CD4-positive, CD25-positive, alpha-beta regulatory T cell (primary cell): ENCODE measurements at regions not wholly inside any gene's neighbourhood (a gene's known extent, or its start where the extent isn't known, plus 50 kb on each side); places are given as distances from the start of the nearest gene placed in this dataset.

Experiments
- ATAC-seq, 2 donors: fragments of 150-1000 bp; cut with Tn5 transposase; one replicate each; pipeline ENCODE4 v1.10.0; 2021; ENCODE audit warnings: low read depth in 2 of 2, moderate number of reproducible peaks in 2 of 2, moderate library complexity in 1 of 2
- DNase-seq, 3 donors: peaks; one replicate each; pipeline versions ENCODE4 v3.0.0 to v3.0.0-alpha.2; 2012 to 2022; ENCODE audit warnings: mixed read lengths in 1 of 3
- H3K27ac ChIP-seq: one replicate; pipeline ENCODE4 v1.7.0; 2013; ENCODE audit warnings: mild to moderate bottlenecking, low read length; ENCODE audit not compliant: insufficient read depth, poor library complexity, severe bottlenecking
- H3K27me3 ChIP-seq: one replicate; pipeline ENCODE4 v1.7.0; 2013; ENCODE audit warnings: low read length; ENCODE audit not compliant: control insufficient read depth, insufficient read depth
- H3K36me3 ChIP-seq: one replicate; pipeline ENCODE4 v1.7.0; 2013; ENCODE audit warnings: mild to moderate bottlenecking, low read length, moderate library complexity; ENCODE audit not compliant: control insufficient read depth, insufficient read depth
- H3K4me1 ChIP-seq: 2 replicates; pipeline ENCODE4 v1.7.0; 2013; ENCODE audit warnings: mild to moderate bottlenecking, low read length; ENCODE audit not compliant: insufficient read depth, control insufficient read depth, poor library complexity, severe bottlenecking
- H3K4me3 ChIP-seq: one replicate; pipeline ENCODE4 v1.7.0; 2013; ENCODE audit warnings: low read depth, mild to moderate bottlenecking, low read length, moderate library complexity
- H3K9me3 ChIP-seq, 2 experiments: 1 replicate in 1 of 2; 2 replicates in 1 of 2; pipeline ENCODE4 v1.7.0; 2013; ENCODE audit warnings: low read length in 2 of 2, mild to moderate bottlenecking in 1 of 2, moderate library complexity in 1 of 2; ENCODE audit not compliant: control insufficient read depth in 2 of 2
- H3K27ac Mint-ChIP-seq, 3 donors: one replicate each; pipeline ENCODE4 v1.8.0; 2020 to 2022; ENCODE audit warnings: mild to moderate bottlenecking in 3 of 3, mixed read lengths in 3 of 3, moderate library complexity in 2 of 3
- H3K27me3 Mint-ChIP-seq: one replicate; pipeline ENCODE4 v1.8.0; 2022; ENCODE audit warnings: mild to moderate bottlenecking, mixed read lengths
- H3K36me3 Mint-ChIP-seq: one replicate; pipeline ENCODE4 v1.8.0; 2020; ENCODE audit warnings: mixed read lengths
- H3K4me1 Mint-ChIP-seq, 4 donors: one replicate each; pipeline ENCODE4 v1.8.0; 2020 to 2022; ENCODE audit warnings: mixed read lengths in 4 of 4, mild to moderate bottlenecking in 1 of 4
- H3K4me3 Mint-ChIP-seq, 4 donors: one replicate each; pipeline ENCODE4 v1.8.0; 2020 to 2022; ENCODE audit warnings: mild to moderate bottlenecking in 4 of 4, mixed read lengths in 4 of 4, moderate library complexity in 3 of 4
- H3K9me3 Mint-ChIP-seq, 7 donors: one replicate each; pipeline ENCODE4 v1.8.0; 2020 to 2022; ENCODE audit warnings: mixed read lengths in 7 of 7, mild to moderate bottlenecking in 3 of 7, moderate library complexity in 2 of 7

DNA sequence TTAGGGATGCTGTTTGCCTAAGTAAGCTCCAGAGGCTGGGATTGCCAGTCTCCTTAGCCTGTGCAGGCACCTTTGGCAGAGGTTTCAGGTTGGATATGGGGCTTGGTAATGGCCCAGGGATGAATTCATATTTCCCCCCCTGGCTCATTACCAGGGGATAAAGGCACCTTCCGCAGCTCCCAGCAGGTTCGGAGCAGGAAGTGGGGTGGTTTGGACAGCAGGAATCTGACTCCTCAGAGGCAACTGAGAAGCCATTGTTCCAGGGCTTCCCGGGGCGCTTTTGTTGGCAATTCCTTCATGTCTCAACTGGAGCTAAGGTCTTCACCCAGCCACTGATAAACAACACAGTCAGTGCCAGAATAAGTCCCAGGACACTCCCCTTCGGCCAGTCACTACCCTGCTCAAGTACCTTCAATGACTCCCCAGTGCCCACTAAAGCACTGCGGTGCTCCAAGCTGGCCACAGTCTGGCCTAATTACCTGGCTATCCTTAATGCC is 85.3 kb upstream of the SLC6A6 start:
- Histone ChIP-seq H3K36me3 (no peaks in the 10 kb centered on the region), H3K27ac (no peak overlapping the region), H3K4me1 (no peaks in the 10 kb centered on the region), H3K4me3 (no peak overlapping the region), H3K27me3 (no peaks in the 10 kb centered on the region), H3K9me3 (no peaks in the 10 kb centered on the region)
- Mint-ChIP-seq H3K27ac (no peak overlapping the region), H3K27me3 (peaks cover 11% of the 10 kb centered on the region), H3K4me3 (no peak overlapping the region), H3K9me3 (peaks cover 0 to 7% (median 0%) of the 10 kb centered on the region in 7 donors), H3K36me3 (no peaks in the 10 kb centered on the region), H3K4me1 (no peaks in the 10 kb centered on the region)
- ATAC-seq (no peak), DNase-seq (no peak)

DNA sequence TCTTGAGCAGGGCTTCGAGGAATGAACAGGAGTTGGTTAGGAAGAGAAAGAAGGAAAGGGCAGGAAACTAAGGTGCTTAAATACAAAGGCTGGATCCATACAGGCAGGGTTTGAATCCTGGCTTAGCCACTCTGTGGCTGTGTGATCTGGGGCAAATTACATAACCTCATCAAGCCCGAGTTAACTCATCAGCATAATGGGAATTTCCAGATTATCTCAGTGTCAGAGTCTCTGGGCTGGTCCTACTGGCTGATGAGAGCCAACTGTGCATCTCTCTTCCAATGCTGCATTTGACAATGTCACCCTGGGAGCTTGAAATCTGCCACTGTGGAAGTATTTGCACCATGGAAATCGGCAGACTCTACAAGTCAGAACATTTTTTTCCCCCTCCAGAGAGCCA is 83.8 kb upstream of the SLC6A6 start:
- Mint-ChIP-seq H3K4me3 (no peak overlapping the region), H3K27me3 (peaks cover 11% of the 10 kb centered on the region), H3K27ac (peak overlapping the region in 1 of 3 donors; percentile 59), H3K9me3 (peaks cover 0 to 7% (median 0%) of the 10 kb centered on the region in 7 donors), H3K36me3 (no peaks in the 10 kb centered on the region), H3K4me1 (no peaks in the 10 kb centered on the region)
- ATAC-seq (no peak), DNase-seq (no peak)
- no peaks in the 10 kb centered on the region for H3K9me3 ChIP-seq
- H3K4me3 ChIP-seq = no peak overlapping the region
- no peak overlapping the region for H3K27ac ChIP-seq
- no peaks in the 10 kb centered on the region for H3K36me3 ChIP-seq
- H3K27me3 ChIP-seq = no peaks in the 10 kb centered on the region
- H3K4me1 ChIP-seq = no peaks in the 10 kb centered on the region

DNA sequence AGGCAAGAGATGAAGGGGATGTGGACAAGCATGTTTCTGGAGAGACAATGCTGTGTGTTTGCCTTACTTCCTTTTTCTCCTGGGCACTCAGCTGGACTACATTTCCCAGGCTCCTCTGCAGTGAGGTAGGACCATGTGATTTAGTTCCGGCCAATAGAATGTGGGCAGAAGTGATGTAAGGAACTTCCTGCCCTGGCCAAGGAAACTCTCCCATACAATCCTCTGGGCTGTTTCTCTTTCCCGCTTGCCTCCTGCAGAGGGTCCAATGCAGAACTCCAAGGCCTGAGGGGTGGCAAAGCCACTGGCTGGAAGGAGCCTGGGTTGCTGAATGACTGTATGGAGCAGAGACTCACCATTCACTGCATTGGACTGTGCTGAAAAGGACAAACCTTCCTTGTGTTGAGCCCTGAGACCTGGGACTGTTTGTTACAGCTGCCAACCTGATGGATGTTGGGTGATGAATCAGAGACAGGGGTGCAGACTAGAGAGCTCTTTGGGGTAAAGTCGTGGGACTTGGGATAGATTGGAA is 82.7 kb upstream of the SLC6A6 start:
- Mint-ChIP-seq H3K27ac (no peak overlapping the region), H3K9me3 (peaks cover 0 to 7% (median 0%) of the 10 kb centered on the region in 7 donors), H3K27me3 (peaks cover 11% of the 10 kb centered on the region), H3K36me3 (no peaks in the 10 kb centered on the region), H3K4me1 (no peaks in the 10 kb centered on the region), H3K4me3 (no peak overlapping the region)
- no peak overlapping the region for H3K4me3 ChIP-seq
- H3K4me1 ChIP-seq = no peaks in the 10 kb centered on the region
- no peaks in the 10 kb centered on the region for H3K9me3 ChIP-seq
- no peak overlapping the region for H3K27ac ChIP-seq
- DNase-seq = peak in 1 of 3 donors; percentile 71
- no peaks in the 10 kb centered on the region for H3K27me3 ChIP-seq
- no peaks in the 10 kb centered on the region for H3K36me3 ChIP-seq
- no peak for ATAC-seq

DNA sequence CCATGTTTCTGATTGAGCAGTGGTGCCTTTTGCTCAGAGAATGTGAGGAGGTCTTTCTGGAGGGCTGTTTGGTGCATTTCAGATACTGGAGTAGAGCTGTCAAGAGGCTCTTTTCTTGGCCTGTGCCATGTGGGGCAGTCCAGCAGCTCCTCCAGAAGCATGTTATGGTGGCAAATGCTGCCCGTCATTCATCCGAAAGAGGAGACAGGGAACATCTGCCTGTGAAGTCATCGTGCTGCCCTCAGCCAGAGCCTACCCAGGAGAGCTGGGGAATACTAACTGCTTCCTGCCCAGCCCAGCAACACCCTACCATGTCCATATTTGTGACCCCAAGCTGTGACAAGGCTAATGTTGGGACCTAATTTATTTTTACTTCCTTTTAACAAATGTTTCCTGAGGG is 82.2 kb upstream of the SLC6A6 start:
- Mint-ChIP-seq H3K36me3 (no peaks in the 10 kb centered on the region), H3K27ac (no peak overlapping the region), H3K4me3 (no peak overlapping the region), H3K9me3 (peaks cover 0 to 7% (median 0%) of the 10 kb centered on the region in 7 donors), H3K4me1 (no peaks in the 10 kb centered on the region), H3K27me3 (peaks cover 9% of the 10 kb centered on the region)
- no peak overlapping the region for H3K4me3 ChIP-seq
- DNase-seq (no peak), ATAC-seq (no peak)
- H3K4me1 ChIP-seq = no peaks in the 10 kb centered on the region
- H3K27ac ChIP-seq = no peak overlapping the region
- H3K36me3 ChIP-seq = no peaks in the 10 kb centered on the region
- H3K27me3 ChIP-seq = no peaks in the 10 kb centered on the region
- H3K9me3 ChIP-seq = no peaks in the 10 kb centered on the region

DNA sequence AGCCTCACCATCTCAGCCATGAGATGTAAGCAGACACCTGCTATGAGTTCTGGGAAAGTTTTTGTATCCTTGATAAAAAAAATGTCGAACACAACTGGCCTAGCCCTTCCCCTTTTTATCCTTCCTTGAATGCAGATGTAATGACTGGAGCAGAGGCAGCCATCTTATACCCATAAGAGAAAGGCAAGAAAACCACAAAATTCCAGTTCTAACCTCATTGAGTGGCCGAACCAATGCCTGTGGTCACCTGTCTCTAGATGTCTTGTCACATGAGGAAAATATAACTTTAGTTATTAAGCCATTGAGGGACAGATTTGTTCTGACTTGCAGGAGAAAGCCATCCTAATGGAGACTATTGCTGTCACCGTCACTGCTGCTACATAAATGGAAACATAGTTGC is 80.4 kb upstream of the SLC6A6 start:
- H3K27ac Mint-ChIP-seq = no peak overlapping the region
- H3K4me1 Mint-ChIP-seq = no peaks in the 10 kb centered on the region
- Histone ChIP-seq H3K9me3 (no peaks in the 10 kb centered on the region), H3K36me3 (no peaks in the 10 kb centered on the region), H3K4me1 (no peaks in the 10 kb centered on the region), H3K27me3 (no peaks in the 10 kb centered on the region), H3K27ac (no peak overlapping the region), H3K4me3 (no peak overlapping the region)
- no peak for ATAC-seq
- H3K36me3 Mint-ChIP-seq = no peaks in the 10 kb centered on the region
- no peak for DNase-seq
- H3K9me3 Mint-ChIP-seq = peaks cover 0 to 7% (median 0%) of the 10 kb centered on the region in 7 donors
- H3K27me3 Mint-ChIP-seq = peaks cover 7% of the 10 kb centered on the region
- no peak overlapping the region for H3K4me3 Mint-ChIP-seq

DNA sequence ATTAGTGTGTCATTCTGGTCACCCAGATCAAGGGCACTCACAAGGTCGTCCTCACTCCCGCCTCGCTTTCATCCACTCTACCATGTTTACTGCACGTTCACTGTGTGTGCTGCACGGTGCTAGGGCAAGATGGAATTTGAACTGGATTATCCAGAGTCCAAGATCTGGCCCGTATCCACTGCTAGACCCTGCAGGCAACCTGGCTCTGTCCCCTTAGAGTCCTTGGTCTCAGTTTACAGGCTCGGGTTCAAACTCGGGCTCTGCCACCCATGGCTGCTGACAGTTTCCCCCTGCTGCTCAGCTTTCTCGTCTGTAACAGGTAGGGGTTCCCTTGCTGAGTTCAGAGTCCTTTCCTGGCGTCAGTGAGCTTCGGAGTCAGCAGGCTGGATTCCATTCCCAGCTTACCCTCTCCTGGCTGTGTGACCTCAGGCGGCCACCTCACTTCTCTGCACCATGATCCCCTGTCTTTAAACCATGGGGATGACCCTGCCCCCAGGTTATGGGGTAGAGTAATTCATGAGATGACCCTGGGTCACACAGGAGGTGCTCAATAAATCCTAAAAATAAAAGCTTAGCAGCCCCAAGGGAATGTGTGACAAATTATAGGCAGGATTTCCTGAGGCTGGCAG is 79.6 kb upstream of the SLC6A6 start:
- H3K36me3 Mint-ChIP-seq = no peaks in the 10 kb centered on the region
- DNase-seq (no peak), ATAC-seq (no peak)
- no peak overlapping the region for H3K27ac Mint-ChIP-seq
- no peaks in the 10 kb centered on the region for H3K4me1 Mint-ChIP-seq
- Histone ChIP-seq H3K4me1 (no peaks in the 10 kb centered on the region), H3K36me3 (no peaks in the 10 kb centered on the region), H3K27me3 (no peaks in the 10 kb centered on the region), H3K27ac (no peak overlapping the region), H3K9me3 (no peaks in the 10 kb centered on the region), H3K4me3 (no peak overlapping the region)
- H3K27me3 Mint-ChIP-seq = peaks cover 7% of the 10 kb centered on the region
- peaks cover 0 to 7% (median 0%) of the 10 kb centered on the region in 7 donors for H3K9me3 Mint-ChIP-seq
- no peak overlapping the region for H3K4me3 Mint-ChIP-seq

DNA sequence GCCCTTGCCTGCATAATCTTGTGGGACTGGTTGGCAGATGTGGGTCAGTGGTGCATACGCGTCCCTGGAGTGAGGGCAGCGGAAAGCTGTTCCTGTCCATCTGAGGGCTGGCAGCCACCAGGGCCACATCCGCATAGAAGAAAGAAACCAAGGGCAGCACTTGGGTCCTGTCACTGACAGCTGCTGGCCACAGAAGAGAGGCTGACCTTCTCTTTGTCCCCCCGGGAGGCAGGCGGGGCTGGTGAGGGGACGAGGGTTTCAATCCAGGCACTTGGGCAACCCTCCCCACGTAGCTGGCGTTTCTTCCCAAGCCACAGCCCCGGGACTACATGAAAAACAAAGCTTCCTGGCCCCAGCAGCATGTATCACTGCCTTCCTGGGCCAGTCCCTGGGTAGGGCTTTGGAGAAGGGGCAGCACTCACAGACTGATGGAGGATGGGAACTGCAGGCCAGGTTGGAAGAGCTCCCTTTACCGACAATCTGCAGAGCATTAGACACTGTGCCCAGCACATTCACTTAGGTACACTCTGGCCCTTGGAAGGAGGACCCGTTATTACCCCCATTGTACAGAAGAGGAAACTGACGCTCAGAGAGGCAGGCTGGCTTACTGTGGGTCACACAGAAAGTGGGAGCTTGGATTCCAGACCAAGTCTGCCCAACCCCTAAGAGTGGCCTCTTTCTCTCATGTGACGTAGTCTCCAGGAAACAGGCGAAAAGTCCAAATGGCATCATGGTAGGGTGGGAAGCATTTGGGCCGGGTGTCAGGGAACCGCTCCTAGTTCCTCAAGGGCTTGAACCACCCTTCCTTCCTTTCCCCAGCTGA is 78.8 kb upstream of the SLC6A6 start:
- Mint-ChIP-seq H3K9me3 (peaks cover 0 to 7% (median 0%) of the 10 kb centered on the region in 7 donors), H3K27me3 (no peaks in the 10 kb centered on the region), H3K36me3 (no peaks in the 10 kb centered on the region), H3K27ac (no peak overlapping the region), H3K4me3 (no peak overlapping the region), H3K4me1 (no peaks in the 10 kb centered on the region)
- Histone ChIP-seq H3K9me3 (no peaks in the 10 kb centered on the region), H3K27me3 (no peaks in the 10 kb centered on the region), H3K27ac (no peak overlapping the region), H3K4me3 (no peak overlapping the region), H3K36me3 (no peaks in the 10 kb centered on the region), H3K4me1 (no peaks in the 10 kb centered on the region)
- no peak for ATAC-seq
- no peak for DNase-seq
